CD8-positive, alpha-beta memory T cell (primary cell): ENCODE measurements at regions not wholly inside any gene's neighbourhood (a gene's known extent, or its start where the extent isn't known, plus 50 kb on each side); places are given as distances from the start of the nearest gene placed in this dataset.

Experiments used
- CTCF ChIA-PET: fragments of 350-600 bp; sonication (Branson Sonifier 250); formaldehyde crosslinking; loops from one replicate; lab custom pipeline; 2021; ENCODE audit warnings: antibody characterized with exemption; lab: Charles Lee
- POLR2A ChIA-PET: fragments of 350-600 bp; sonication (Branson Sonifier 250); formaldehyde crosslinking; loops from one replicate; lab custom pipeline; 2021; ENCODE audit warnings: antibody characterized with exemption; lab: Charles Lee
- DNase-seq, 5 donors: peaks; one replicate each; pipeline versions ENCODE4 v3.0.0 to v3.0.0-alpha.2; 2020 to 2022; ENCODE audit warnings: mixed read lengths in 1 of 5
- H3K27ac ChIP-seq: one replicate; pipeline ENCODE4 v1.7.0; 2013; ENCODE audit warnings: low read depth, mild to moderate bottlenecking, low read length, moderate library complexity
- H3K27me3 ChIP-seq: 2 replicates; pipeline ENCODE4 v1.7.0; 2013; ENCODE audit warnings: low read length, mild to moderate bottlenecking; ENCODE audit not compliant: insufficient read depth, poor library complexity, severe bottlenecking
- H3K36me3 ChIP-seq: 2 replicates; pipeline ENCODE4 v1.7.0; 2013; ENCODE audit warnings: mild to moderate bottlenecking, low read length, moderate library complexity; ENCODE audit not compliant: insufficient read depth
- H3K4me1 ChIP-seq: 2 replicates; pipeline ENCODE4 v1.7.0; 2013; ENCODE audit warnings: mild to moderate bottlenecking, low read length, moderate library complexity; ENCODE audit not compliant: insufficient read depth
- H3K4me3 ChIP-seq: 2 replicates; pipeline ENCODE4 v1.7.0; 2013; ENCODE audit warnings: mild to moderate bottlenecking, low read length
- H3K9me3 ChIP-seq: 2 replicates; pipeline ENCODE4 v1.7.0; 2013; ENCODE audit warnings: mild to moderate bottlenecking, low read length
- H3K27ac Mint-ChIP-seq, 8 donors: one replicate each; pipeline ENCODE4 v1.8.0; 2020 to 2021; ENCODE audit warnings: mixed read lengths in 8 of 8, mild to moderate bottlenecking in 6 of 8, inconsistent platforms in 3 of 8, moderate library complexity in 3 of 8
- H3K27me3 Mint-ChIP-seq, 2 donors: one replicate each; pipeline ENCODE4 v1.8.0; 2020 to 2021; ENCODE audit warnings: mixed read lengths in 2 of 2, mild to moderate bottlenecking in 1 of 2, moderate library complexity in 1 of 2
- H3K36me3 Mint-ChIP-seq, 3 donors: one replicate each; pipeline ENCODE4 v1.8.0; 2020 to 2021; ENCODE audit warnings: mixed read lengths in 3 of 3, inconsistent platforms in 1 of 3, mild to moderate bottlenecking in 1 of 3
- H3K4me1 Mint-ChIP-seq, 3 donors: one replicate each; pipeline ENCODE4 v1.8.0; 2020 to 2021; ENCODE audit warnings: mixed read lengths in 3 of 3, inconsistent platforms in 1 of 3, mild to moderate bottlenecking in 1 of 3
- H3K4me3 Mint-ChIP-seq, 7 donors: one replicate each; pipeline ENCODE4 v1.8.0; 2020 to 2021; ENCODE audit warnings: mixed read lengths in 7 of 7, mild to moderate bottlenecking in 6 of 7, moderate library complexity in 4 of 7, inconsistent platforms in 2 of 7
- H3K9me3 Mint-ChIP-seq, 5 donors: one replicate each; pipeline ENCODE4 v1.8.0; 2020 to 2022; ENCODE audit warnings: mixed read lengths in 5 of 5, mild to moderate bottlenecking in 3 of 5, moderate library complexity in 2 of 5, inconsistent platforms in 1 of 5

DNA sequence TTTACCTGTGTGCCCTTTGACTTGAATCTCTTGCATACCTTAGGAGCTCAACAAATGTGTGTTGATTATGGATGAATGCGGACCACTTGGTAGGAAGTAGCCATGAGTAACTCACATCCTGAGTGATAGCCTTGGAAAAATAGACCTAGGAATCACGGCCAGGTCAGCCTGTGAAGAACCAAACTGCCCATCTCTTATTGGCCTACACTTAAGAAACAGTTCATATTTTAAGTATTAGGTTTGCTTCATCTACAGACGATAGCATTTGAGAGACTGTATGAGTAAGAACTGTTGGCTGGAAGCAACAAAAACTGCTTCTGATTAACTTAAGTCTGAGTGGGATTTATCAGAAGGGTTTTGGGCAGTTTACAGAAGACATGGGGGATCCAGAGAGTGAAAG is 152.5 kb upstream of the ADRA1D start:
- H3K27me3 Mint-ChIP-seq: peaks cover 16 to 57% of the 10 kb centered on the region in 2 donors
- peaks cover 15% of the 10 kb centered on the region for H3K27me3 ChIP-seq
- no peaks in the 10 kb centered on the region for H3K36me3 ChIP-seq
- H3K27ac Mint-ChIP-seq: peak overlapping the region in 1 of 8 donors; percentile 12
- no peak for DNase-seq
- H3K4me3 Mint-ChIP-seq: peak overlapping the region in 1 of 7 donors; percentile 19
- no peaks in the 10 kb centered on the region for H3K4me1 ChIP-seq
- H3K4me1 Mint-ChIP-seq: no peaks in the 10 kb centered on the region
- H3K36me3 Mint-ChIP-seq: no peaks in the 10 kb centered on the region
- H3K9me3 Mint-ChIP-seq: peaks cover 11 to 21% (median 12%) of the 10 kb centered on the region in 5 donors
- POLR2A ChIA-PET: no interaction called here
- no peak overlapping the region for H3K27ac ChIP-seq
- CTCF ChIA-PET: no interaction called here
- H3K4me3 ChIP-seq: no peak overlapping the region
- H3K9me3 ChIP-seq: no peaks in the 10 kb centered on the region

DNA sequence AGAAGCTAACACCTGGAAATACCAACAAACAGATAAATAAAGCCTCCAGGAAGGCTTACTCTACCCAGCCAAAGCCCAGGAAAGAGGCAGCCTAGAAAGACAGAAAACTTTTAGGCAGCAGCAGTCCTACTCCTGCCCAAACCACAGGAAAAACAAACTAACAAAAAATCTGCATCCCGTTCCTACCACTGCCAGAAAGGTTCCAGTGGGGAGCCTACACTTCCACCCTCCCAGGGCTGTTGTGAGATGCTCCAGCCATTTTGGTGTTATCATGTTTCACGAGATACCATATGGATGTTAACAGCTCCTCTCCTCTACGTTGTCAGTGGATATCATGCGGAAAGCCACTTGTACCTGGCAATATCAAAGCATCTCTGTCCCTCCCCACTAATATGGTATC is 135.9 kb upstream of the ADRA1D start:
- DNase-seq: no peak
- H3K9me3 ChIP-seq: no peaks in the 10 kb centered on the region
- no peaks in the 10 kb centered on the region for H3K4me1 Mint-ChIP-seq
- no peak overlapping the region for H3K4me3 ChIP-seq
- H3K36me3 ChIP-seq: no peaks in the 10 kb centered on the region
- CTCF ChIA-PET: no interaction called here
- H3K4me3 Mint-ChIP-seq: no peak overlapping the region
- no peaks in the 10 kb centered on the region for H3K4me1 ChIP-seq
- no peak overlapping the region for H3K27ac Mint-ChIP-seq
- no peak overlapping the region for H3K27ac ChIP-seq
- H3K36me3 Mint-ChIP-seq: no peaks in the 10 kb centered on the region
- H3K27me3 ChIP-seq: no peaks in the 10 kb centered on the region
- peaks cover 0 to 8% (median 2%) of the 10 kb centered on the region in 5 donors for H3K9me3 Mint-ChIP-seq
- POLR2A ChIA-PET: no interaction called here
- peaks cover 23 to 46% of the 10 kb centered on the region in 2 donors for H3K27me3 Mint-ChIP-seq

DNA sequence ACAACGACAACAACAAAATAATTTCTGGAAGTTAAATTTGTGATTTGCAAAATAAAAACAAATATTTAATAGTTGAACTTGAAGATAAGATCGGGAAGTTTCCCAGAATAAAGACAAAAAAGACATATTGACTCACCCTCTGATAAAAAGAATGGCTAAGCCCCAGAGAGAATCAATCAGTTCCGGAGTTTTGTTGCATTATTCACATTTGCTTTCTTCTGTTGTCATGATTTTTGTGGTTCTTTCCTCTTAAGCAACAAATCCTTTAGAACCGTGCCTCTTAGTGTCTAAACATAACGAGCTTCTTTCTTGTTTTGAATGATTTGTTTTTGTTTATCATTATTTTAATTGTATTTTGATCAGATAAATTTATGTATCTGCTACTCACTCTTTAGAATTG is 134.9 kb upstream of the ADRA1D start:
- H3K9me3 ChIP-seq: no peaks in the 10 kb centered on the region
- Mint-ChIP-seq H3K27me3 (peaks cover 21 to 55% of the 10 kb centered on the region in 2 donors), H3K9me3 (peaks cover 0 to 8% (median 2%) of the 10 kb centered on the region in 5 donors), H3K27ac (no peak overlapping the region), H3K36me3 (no peaks in the 10 kb centered on the region), H3K4me1 (no peaks in the 10 kb centered on the region), H3K4me3 (no peak overlapping the region)
- no peaks in the 10 kb centered on the region for H3K36me3 ChIP-seq
- POLR2A ChIA-PET: no interaction called here
- no peak for DNase-seq
- CTCF ChIA-PET: no interaction called here
- H3K27me3 ChIP-seq: no peaks in the 10 kb centered on the region
- no peaks in the 10 kb centered on the region for H3K4me1 ChIP-seq
- no peak overlapping the region for H3K4me3 ChIP-seq
- no peak overlapping the region for H3K27ac ChIP-seq

DNA sequence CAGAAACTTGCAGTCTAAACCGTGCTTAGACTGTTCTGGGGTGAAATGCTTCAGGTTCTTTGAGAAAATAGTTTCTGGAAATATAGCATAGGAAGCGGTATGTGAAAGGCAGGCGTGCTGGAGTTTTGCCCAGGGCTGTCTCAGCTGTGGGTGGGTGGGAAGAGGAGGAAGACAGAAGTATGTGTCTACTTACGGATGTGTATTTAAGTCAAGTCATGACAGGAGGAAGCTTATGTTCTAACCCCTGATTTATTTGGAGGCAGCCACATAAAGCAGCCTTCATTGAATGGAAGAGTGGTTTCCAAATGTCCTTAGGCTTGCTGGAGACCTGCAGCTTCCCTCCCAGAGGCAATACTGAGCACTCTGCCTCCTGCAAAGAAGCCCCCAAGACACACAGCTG is 126.8 kb upstream of the ADRA1D start:
- H3K9me3 ChIP-seq: no peaks in the 10 kb centered on the region
- no peaks in the 10 kb centered on the region for H3K4me1 ChIP-seq
- H3K9me3 Mint-ChIP-seq: no peaks in the 10 kb centered on the region
- no peaks in the 10 kb centered on the region for H3K36me3 Mint-ChIP-seq
- H3K4me3 ChIP-seq: no peak overlapping the region
- no peaks in the 10 kb centered on the region for H3K36me3 ChIP-seq
- ChIA-PET CTCF (no interaction called here), POLR2A (no interaction called here)
- no peak overlapping the region for H3K27ac Mint-ChIP-seq
- no peaks in the 10 kb centered on the region for H3K27me3 ChIP-seq
- peaks cover 14 to 34% of the 10 kb centered on the region in 2 donors for H3K27me3 Mint-ChIP-seq
- H3K4me3 Mint-ChIP-seq: no peak overlapping the region
- H3K4me1 Mint-ChIP-seq: peaks cover 0 to 3% (median 0%) of the 10 kb centered on the region in 3 donors
- DNase-seq: no peak
- no peak overlapping the region for H3K27ac ChIP-seq

DNA sequence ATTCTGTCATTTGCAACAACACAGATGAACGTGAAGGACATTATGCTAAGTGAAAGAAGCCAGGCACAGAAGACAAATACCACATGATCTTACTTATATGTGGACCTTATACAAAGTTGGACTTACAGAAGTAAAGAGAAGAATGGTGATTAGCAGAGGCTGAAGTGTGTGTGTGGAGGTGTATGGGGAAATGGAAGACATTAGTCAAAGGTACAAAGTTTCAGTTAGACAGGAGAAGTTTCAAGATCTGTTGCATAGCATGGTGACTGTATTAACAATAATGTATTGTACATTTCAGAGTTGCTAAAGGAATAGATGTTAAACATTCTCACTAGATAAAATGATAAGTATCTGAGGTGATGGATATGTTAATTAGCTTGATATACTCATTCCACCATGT is 124.4 kb upstream of the ADRA1D start:
- no peaks in the 10 kb centered on the region for H3K9me3 ChIP-seq
- H3K4me1 Mint-ChIP-seq: peaks cover 11 to 18% (median 13%) of the 10 kb centered on the region in 3 donors
- no peaks in the 10 kb centered on the region for H3K36me3 ChIP-seq
- no peak overlapping the region for H3K27ac Mint-ChIP-seq
- no peak overlapping the region for H3K4me3 ChIP-seq
- H3K27ac ChIP-seq: no peak overlapping the region
- no peaks in the 10 kb centered on the region for H3K36me3 Mint-ChIP-seq
- H3K4me3 Mint-ChIP-seq: no peak overlapping the region
- H3K4me1 ChIP-seq: peaks cover 10% of the 10 kb centered on the region
- no peaks in the 10 kb centered on the region for H3K9me3 Mint-ChIP-seq
- H3K27me3 Mint-ChIP-seq: peaks cover 6 to 14% of the 10 kb centered on the region in 2 donors
- ChIA-PET CTCF (no interaction called here), POLR2A (no interaction called here)
- DNase-seq: no peak
- H3K27me3 ChIP-seq: no peaks in the 10 kb centered on the region

DNA sequence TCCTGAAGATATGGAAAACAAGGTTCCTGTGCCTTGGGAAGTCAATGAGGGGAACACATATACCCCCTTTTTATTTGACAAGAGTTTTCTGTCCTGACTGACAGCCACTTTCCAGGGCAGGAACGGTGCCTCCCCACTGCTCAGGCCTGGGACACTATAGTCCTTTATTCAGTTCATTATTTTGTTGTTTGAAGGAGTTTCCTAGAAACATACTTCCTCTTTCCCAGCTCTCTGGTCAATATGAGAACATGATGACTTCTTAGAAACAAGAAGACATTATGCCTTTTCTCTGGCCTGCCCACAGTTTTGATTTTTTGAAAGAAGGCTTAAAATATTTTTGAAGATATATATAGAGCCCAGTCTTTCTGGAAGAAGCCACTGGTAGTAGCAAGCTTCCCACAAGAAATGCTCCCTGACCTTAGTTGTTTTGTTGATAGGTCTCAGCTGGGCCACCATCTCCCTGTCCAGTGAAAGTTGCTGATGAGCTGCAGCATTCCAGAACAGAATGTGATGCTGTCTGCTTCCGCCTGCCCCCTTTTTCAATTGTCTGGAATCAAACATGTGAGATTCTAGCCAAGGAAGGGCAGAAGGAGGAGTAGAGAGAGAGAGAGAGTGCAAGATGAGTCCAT is 122.7 kb upstream of the ADRA1D start:
- Histone ChIP-seq H3K4me3 (no peak overlapping the region), H3K9me3 (no peaks in the 10 kb centered on the region), H3K27me3 (no peaks in the 10 kb centered on the region), H3K36me3 (no peaks in the 10 kb centered on the region), H3K27ac (no peak overlapping the region), H3K4me1 (peaks cover 10% of the 10 kb centered on the region)
- Mint-ChIP-seq H3K36me3 (no peaks in the 10 kb centered on the region), H3K4me1 (peaks cover 11 to 18% (median 13%) of the 10 kb centered on the region in 3 donors), H3K27me3 (peaks cover 4 to 10% of the 10 kb centered on the region in 2 donors), H3K27ac (peak overlapping the region in 1 of 8 donors; percentile 18), H3K4me3 (no peak overlapping the region), H3K9me3 (no peaks in the 10 kb centered on the region)
- CTCF ChIA-PET: no interaction called here
- POLR2A ChIA-PET: no interaction called here
- no peak for DNase-seq

DNA sequence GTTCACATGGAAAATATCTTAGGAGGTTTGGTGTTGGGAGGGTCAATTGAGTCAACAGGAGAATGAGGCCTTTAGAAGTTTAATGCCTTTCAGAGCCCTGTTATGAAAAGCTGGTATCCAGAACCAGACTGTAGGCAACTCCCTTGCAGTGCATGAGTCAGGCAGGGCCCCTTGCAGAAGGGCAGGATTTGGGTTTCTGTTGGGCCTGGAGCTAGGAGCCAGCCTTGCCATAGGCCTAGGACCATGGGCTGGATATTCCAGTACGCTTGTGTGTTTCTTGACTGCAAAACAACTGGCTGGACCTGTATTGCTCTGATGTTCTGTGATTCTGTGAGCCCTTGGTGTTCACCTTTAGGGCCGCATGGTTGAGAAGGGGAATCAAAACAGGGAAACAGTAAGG is 121.8 kb upstream of the ADRA1D start:
- ChIA-PET POLR2A (no interaction called here), CTCF (no interaction called here)
- no peaks in the 10 kb centered on the region for H3K36me3 ChIP-seq
- Mint-ChIP-seq H3K36me3 (no peaks in the 10 kb centered on the region), H3K4me1 (peaks cover 11 to 18% (median 13%) of the 10 kb centered on the region in 3 donors), H3K9me3 (no peaks in the 10 kb centered on the region), H3K27ac (peak overlapping the region in 1 of 8 donors; percentile 21), H3K27me3 (peaks cover under 1 to 7% of the 10 kb centered on the region in 2 donors), H3K4me3 (no peak overlapping the region)
- no peak for DNase-seq
- no peak overlapping the region for H3K27ac ChIP-seq
- H3K27me3 ChIP-seq: no peaks in the 10 kb centered on the region
- H3K9me3 ChIP-seq: no peaks in the 10 kb centered on the region
- peaks cover 10% of the 10 kb centered on the region for H3K4me1 ChIP-seq
- H3K4me3 ChIP-seq: no peak overlapping the region

DNA sequence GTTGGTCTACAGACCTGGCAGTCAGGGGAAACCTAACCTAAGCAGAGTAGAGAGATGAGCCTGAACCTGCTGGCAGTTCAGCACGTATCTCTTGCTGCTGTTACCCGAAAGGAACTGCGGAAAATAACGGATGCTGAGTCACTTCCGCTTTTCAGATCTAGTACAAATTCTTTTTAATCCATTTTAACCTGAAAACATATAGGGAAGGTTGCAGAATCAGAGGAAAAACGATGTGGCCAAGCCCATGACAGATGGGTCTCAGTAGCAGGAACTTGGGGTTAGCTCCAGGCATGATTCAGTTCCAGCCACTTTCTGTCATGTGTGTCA is 120.7 kb upstream of the ADRA1D start:
- no peaks in the 10 kb centered on the region for H3K36me3 Mint-ChIP-seq
- H3K27ac Mint-ChIP-seq: peak overlapping the region in 5 of 8 donors; percentile 50 to 84 (median 66)
- peak overlapping the region; percentile 2 for H3K4me3 ChIP-seq
- peaks cover 10% of the 10 kb centered on the region for H3K4me1 ChIP-seq
- DNase-seq: no peak
- H3K36me3 ChIP-seq: no peaks in the 10 kb centered on the region
- no peak overlapping the region for H3K27ac ChIP-seq
- H3K9me3 ChIP-seq: no peaks in the 10 kb centered on the region
- H3K9me3 Mint-ChIP-seq: no peaks in the 10 kb centered on the region
- H3K27me3 Mint-ChIP-seq: peaks cover 0 to 2% of the 10 kb centered on the region in 2 donors
- ChIA-PET CTCF (interaction anchor here (0.9 kb wide), 1 partner anchor 12 kb away, joined by 3 read pairs; no protein-coding TSS in a partner anchor), POLR2A (no interaction called here)
- peaks cover 11 to 18% (median 13%) of the 10 kb centered on the region in 3 donors for H3K4me1 Mint-ChIP-seq
- no peaks in the 10 kb centered on the region for H3K27me3 ChIP-seq
- H3K4me3 Mint-ChIP-seq: peak overlapping the region in 6 of 7 donors; percentile 1 to 71 (median 27)
